HG02623 (cell line): ENCODE measurements at regions not wholly inside any gene's neighbourhood (a gene's known extent, or its start where the extent isn't known, plus 50 kb on each side); places are given as distances from the start of the nearest gene placed in this dataset.
"Not testable (repeated sequence)": the region's sequence is repeated elsewhere in the genome, so short reads cannot be mapped to it uniquely, and the experiment has no call there.

Experiments used
- ATAC-seq: cut with Tn5 transposase; IDR thresholded peaks from one replicate; pipeline ENCODE4 v1.9.1; 2021; ENCODE audit warnings: moderate library complexity; ENCODE audit not compliant: unreplicated experiment

DNA sequence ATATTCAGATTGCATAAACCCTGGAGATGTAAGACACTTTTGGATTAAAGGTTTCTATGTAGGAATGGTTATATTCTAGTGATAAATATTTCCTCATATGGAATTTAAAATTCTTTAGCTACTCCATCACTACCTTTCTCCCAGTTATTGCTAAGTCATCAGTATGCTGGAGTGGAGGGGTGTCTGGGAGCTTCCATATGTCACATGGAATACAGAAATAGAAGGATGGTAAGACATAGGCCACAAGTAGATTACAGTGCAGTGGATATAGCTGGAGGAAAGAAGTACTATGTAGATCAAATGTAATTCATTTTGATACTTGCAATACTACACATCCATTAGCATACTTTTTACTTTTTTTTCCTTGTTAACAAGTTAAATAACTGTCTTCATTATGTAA lies 428.4 kb downstream of the ARL4A start:
- no peak for ATAC-seq

DNA sequence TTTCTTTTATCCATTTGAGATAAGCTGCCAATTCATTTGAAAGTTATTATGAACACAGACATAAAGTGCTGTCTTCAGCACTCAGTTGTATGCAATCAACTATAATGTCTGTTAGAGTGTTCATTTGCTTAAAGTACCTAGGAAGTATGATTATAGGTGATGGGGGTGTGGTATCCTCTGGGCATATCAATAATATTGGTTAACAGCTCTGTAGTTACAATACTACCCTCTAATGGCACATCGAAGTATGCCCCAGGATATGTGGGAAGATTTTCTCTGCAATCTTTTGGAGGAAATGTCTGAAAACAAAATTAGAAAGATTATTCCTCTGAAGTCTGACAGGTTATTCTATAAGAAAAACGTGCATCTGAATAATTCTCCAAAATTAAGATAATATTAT lies 429.7 kb downstream of the ARL4A start:
- no peak for ATAC-seq

DNA sequence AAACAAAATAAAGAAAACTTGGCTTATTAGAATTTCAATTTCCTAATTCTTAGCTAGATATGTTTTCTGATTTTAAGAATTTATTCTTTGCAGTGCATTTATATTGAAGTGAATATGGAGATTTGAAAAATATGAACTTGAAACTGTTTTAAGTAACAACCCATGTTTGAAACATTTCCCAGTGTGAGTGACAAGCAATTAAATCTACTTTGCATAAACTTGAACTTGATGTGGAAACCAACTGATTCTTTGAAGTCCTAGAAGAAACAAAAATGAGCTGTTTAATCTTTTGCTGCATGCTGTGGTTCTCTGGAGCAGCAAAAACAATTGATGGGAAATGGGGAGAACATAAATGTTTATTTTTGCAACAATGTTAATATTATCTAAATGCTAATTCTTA lies 430.2 kb downstream of the ARL4A start:
- no peak for ATAC-seq

DNA sequence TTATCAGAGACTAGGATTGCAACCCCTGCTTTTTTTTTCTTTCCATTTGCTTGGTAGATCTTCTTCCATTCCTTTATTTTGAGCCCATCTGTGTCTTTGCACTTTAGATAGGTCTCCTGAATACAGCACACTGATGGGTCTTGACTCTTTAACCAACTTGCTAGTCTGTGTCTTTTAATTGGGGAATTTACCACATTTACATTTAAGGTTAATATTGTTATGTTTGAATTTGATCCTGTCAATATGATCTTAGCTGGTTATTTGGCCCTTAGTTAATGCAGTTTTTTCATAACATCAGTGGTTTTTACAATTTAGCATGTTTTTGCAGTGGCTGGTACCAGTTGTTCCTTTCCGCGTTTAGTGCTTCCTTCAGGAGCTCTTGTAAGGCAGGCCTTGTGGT lies 437.2 kb downstream of the ARL4A start:
- ATAC-seq: not testable (repeated sequence)

DNA sequence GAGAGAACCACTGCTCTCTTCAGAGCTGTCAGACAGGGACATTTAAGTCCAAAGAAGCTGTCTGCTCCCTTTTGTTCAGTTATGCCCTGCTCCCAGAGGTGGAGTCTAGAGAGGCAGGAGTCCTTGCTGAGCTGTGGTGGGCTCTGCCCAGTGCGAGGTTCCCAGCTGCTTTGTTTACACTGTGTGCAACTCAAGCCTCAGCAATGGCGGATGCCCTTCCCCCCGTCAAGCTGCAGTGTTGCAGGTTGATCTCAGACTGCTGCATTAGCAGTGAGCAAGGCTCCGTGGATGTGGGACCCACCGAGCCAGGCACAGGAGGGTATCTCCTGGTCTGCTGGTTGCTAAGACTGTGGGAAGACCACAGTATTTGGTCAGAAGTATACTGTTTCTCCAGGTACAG lies 438.9 kb downstream of the ARL4A start:
- ATAC-seq: no peak

DNA sequence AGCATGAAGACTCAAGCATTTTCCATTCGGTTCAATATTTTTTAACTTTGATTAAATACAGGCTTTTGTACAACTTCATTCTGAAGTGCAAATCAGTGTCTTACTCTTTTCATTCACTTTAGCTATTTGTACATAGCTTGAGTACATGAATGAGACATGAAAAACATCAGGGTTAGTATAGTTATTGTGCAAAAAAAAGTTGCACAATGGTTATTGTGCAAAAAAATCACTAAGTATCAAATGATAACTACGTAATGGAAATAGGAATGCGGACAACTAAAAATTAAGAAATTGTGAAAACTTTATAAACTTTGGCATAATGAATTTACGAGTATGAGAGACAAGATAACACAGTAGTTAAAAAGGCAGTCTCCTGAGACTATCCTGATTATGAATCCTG lies 442.9 kb downstream of the ARL4A start:
- ATAC-seq: no peak

DNA sequence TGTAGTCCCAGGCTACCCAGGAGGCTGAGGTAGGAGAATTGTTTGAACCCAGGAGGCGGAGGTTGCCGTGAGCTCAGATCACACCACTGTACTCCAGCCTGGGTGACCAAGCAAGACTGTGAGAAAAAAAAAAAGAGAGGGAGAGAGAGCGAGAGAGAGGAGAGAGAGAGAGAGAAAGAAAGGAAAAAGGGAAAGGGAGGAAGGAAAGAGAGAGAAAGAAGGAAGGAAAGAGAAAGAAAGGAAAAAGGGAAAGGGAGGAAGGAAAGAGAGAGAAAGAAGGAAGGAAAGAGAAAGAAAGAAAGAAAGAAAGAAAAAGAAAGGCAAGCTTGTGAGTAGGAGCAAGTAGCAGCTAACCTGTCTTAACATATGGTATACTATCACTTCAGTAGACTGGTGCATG lies 443.5 kb downstream of the ARL4A start:
- not testable (repeated sequence) for ATAC-seq

DNA sequence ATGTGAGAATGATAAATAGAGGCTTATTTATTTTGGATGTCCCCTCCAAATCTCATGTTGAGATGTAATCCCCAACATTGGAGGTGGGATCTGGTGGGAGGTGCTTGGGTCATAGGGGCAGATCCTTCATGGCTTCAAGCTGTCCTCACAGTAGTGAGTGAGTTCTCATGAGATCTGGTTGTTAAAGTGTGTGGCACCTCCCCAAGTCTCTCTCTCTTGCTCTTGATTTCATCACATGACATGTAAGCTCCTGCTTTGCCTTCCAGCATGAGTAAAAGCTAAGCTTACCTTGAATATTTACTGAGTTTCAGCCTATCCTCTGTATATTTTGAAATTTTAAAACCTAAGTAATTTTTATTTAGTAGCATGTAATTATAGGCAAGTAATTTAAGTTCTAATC lies 444.9 kb downstream of the ARL4A start:
- ATAC-seq: no peak

DNA sequence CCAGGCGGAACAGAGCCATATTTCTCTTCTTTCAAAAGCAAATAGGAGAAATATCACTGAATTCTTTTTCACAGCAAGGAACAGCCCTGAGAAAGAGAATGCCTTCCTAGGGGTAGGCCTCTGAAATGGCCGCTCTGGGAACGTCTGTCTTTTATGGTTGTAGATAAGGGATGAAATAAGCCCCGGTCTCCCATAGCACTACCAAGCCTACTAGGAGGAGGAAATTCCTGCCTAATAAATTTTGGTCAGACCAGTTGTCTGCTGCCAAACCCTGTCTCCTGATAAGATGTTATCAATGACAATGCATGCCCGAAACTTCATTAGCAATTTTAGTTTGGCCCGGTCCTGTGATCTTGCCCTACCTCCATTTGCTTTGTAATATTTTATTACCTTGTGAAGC lies 448.9 kb downstream of the ARL4A start:
- not testable (repeated sequence) for ATAC-seq

DNA sequence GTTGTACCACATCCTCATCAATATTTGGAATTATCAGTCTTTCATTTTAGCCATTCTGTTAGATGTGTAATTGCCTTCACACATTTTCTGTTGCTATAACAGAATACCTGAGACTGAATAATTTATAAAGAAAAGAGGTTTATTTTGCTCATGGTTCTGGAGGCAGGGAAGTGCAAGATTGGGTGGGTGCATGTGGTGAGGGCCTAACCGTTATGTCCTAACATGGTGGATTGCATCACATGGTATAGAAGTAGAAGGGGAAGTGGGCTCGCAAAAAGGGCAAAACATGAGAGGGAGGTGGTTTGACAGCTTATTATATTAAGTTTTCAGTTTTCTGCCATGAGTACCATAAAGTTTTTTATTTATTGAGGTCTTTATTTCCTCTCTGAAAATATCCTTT lies 452.0 kb downstream of the ARL4A start:
- ATAC-seq: no peak

DNA sequence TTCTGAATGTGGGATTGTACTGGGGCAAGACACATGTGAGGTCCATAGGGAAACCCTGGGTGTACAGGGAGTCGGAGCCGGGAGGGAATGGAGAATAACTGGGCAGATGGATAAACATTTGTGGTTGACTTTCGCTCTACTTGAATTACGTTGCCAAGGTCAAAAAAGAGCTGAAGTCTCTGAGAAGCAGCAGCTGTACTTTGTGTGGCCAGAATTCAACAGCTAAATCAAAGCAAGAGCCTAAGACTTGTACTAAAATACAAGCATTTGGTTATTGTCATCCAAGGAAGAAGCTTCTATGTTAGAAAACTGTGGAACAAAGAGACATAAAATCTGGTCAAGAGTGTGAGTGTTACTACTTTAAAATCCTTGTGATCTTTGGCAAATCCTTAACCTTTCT lies 457.2 kb downstream of the ARL4A start:
- ATAC-seq: no peak

DNA sequence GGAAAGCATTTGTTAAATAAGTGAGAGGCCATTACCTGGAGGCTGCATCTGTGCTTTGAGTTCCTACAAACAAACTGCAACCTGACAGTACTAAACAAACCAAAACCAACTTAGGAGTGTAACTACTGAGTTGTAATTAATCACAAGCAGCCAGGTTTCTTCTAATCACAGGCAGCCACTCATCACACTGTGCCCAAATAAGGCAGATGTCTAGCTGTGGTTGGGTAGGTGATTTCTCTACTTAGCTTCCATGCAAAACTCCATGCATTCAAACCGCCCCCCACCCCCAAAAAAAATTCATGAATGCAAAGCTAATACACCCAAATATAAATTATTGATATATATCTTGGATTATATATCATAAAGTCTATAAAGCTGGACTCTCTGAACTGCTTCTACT lies 461.1 kb downstream of the ARL4A start:
- ATAC-seq: no peak

DNA sequence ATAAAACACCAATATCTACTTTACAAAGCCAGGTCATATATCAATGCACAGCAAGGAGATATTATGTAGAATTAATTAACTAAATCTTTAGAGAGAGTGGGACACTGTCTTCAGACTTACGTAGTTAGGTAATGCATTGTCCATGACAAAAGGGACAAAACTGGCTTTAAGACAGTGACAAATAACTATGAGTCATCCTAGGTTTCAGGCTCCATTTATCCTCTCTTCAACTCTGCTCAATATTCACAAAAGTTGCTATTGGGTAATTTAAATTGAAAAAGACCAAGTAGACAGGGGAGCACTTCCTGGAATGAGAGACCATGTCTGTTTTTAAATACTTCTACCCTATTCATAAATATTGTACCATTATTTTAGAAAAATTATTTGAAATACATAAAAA lies 464.5 kb downstream of the ARL4A start:
- ATAC-seq: no peak

DNA sequence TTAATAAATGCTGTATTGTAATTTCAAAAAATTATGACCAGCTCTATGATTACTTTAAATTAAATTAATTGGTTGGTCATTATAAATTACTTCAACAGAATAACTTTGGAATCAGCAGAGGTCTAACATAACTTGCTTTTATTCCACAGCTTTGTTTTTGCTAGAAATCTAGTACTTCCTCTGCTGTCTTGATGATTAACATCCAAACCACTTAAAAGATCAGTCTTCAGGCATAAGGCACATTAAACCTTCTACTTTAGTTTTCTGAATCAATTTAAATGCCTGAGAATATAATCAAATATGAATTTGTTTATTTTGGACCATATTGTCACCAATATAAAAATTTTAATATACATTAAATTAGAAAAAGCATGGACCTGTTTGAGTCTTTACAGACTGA lies 465.3 kb downstream of the ARL4A start:
- no peak for ATAC-seq

DNA sequence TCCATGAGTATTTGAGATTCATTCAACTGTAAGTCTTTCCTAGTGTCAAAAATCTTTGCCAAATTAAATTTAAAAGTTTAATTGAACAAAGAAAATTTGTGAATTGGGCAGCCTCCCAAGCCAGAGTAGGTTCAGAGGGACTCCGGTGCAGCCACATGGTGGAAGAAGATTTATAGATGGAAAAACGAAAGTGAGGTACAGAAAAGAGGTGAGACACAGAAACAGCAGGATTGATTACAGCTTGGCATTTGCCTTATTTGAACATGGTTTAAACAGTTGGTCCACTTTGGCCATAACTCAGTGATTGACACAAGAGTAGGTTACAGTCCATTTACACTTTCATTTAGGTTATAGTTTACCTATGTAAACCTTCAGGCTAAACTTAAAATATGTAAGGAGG lies 465.8 kb downstream of the ARL4A start:
- ATAC-seq: no peak

DNA sequence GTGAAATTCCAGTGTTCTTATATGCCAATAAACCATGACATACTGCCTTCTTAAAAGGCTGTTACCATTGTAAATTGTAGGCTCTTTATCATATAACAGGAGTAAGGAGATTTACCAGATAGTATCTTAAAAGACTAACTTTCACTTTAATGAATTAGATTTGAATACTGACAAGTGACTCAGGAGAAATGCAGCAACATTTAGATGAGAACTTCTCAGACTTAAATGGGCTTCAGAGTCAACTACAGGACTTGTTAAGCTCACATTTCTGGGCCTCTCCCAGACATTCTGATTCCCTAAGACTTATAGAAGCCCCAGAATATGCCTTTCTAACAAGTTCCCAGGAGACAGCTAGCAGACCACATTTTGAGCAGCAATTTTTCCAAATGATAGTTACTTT lies 466.3 kb downstream of the ARL4A start:
- ATAC-seq: no peak

DNA sequence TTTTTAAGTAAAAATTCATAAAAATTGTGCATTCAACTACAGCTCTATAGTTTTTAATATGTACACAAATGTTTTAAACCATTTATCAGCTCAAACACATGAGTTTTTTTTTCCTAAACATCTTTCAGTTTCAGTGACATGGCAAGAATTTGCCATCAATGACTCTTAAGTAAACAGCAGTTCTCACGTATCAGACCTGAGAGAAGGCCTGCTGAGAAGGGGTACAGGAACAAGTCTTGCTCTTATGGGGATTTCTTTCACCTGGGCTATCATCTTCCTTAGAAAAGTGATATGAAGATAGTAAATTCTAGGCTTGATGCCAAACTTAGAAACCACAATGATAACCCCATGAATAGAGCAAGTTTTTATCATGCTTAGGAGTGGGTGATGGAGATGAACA lies 467.8 kb downstream of the ARL4A start:
- no peak for ATAC-seq

DNA sequence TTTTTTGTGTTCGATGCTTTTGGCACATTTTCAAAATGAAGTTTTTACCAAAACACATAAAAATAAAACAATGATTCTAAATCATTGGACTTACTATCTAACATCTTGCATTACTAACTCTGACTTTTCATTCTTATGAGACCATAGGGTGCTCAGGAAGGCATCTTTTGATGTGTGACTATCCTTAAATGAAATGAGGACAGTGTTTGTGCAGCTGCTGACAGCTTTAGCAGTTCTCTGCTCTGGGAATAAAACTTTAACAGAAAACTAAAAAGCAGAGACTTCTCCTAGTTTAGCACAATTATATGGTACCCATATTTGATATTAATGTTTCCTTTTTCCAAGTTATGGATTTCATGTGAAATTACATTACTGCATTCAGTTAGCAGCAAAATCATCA lies 471.6 kb downstream of the ARL4A start:
- no peak for ATAC-seq

DNA sequence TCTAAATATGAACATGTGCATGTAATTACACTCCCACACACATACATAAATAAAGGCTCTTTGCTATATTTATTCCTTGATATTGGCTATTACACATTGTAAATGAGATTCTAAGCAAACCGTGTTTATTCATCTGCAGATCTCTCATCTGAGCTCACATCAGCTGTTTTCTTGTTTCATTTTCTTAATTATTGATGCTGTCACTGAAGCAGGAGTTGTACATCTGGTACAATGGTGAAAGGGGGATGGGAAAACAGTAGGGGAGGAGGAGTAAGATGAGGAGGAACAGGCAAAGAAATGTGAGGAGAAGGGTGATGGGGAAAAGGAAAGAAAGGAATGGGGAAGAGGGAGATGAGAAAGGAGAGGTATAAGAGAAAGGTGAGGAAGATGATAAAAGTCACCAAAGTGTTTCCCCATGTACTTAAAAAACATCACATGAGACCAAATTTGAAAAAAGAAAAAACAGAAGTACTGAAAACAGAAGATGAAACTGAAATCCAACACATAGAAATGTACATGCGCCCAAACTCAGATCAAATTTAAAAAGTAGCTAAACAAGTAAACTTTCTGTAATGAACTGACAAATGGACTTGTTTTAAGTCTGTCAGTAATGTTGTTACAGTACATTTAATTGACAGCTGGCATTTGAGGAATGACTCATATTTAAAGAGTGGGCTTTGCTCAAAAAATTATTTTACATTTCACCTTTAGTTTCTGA lies 472.2 kb downstream of the ARL4A start:
- ATAC-seq: no peak

DNA sequence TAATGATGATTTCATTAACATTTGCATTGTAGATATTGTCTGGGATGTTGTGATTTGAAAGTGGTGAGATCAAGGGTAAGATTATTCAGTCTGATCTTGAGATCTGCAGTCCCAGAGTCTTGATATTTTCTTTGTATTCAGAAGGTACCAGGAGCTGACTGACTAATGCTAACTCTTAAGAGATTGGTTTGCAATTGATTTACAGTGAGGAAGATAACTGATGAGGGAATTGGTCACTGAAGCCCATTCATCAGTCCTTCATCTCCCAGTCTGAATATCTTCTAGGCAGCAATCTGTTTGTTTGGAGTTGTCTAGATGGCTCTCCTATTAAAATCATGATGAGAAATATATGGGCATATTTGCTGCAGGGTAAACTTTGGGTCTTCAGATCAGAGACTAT lies 473.7 kb downstream of the ARL4A start:
- ATAC-seq: no peak

DNA sequence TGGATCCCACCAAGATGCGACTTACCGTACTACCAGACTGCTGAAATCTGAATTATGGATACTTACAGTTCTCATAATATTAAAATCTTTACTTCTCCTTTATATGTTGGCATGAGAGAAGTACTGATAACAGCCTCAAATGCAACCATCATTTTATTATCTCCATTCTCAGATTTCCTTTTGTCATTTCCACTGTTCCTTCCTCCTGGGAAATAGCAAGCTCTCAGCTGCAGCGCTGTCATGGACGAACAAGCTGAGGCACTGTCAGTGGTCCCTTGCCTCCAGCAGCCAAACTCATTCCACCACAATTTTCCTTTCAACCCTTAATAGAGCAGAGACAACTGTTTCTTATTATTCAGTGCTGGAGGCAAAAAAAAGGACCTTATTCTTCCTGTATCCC lies 478.4 kb downstream of the ARL4A start:
- ATAC-seq: no peak

DNA sequence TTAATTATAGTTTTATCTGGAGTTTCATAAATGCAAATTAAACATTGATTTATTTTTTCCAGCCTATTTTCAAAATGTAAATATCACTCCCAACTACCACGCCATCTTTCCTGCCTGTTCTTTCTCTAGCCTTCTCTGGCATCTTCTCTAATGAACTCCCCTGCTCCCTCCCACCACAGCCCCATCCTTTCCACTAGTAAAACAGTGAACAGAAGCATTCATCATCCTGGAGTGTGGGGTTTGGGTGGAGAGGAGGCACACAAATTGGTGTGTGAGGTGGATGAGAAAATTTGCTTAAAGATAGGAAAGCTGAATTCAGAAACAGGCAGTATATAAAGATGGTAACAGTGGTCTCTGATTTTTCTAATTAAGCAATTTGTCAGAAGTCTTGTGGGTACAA lies 479.4 kb downstream of the ARL4A start:
- ATAC-seq: no peak

DNA sequence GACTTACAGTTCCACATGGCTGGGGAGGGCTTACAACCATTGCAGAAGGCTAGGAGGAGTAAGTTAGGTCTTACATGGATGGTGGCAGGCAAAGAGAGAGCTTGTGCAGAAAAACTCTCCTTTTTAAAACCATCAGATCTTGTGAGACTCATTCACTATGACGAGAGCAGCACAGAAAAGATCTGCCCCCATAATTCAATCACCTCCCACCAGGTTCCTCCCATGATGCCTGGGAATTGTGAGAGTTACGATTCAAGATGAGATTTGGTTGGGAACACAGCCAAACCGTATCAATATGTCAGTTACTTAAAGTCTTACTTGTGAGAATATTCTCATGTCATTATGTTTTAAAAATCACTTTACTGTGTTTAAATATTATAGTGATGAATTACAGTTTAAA lies 481.9 kb downstream of the ARL4A start:
- ATAC-seq: no peak

DNA sequence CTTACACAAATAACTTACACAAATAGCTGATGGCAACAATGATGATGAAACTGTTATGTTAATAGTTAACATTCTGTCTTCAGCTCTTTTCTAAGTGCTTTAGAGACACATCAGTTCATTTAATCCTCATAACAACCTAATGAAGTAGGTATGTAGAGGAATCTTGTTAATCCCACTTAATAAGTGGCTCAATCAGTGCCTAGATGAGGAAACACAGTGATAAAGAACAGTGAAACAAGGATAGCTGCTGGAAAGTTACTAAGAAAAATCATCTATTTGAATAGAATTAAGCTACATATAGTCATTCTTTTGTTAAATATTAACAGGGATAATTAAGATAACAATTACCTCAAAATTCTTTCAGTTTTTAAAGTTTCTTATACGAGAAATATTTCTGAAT lies 487.6 kb downstream of the ARL4A start:
- no peak for ATAC-seq
